HepG2 (cell line): ENCODE measurements at regions not wholly inside any gene's neighbourhood (a gene's known extent, or its start where the extent isn't known, plus 50 kb on each side); places are given as distances from the start of the nearest gene placed in this dataset.

Experiments
- ATAC-seq: fragments of 200-7000 bp; cut with Tn5 transposase; 3 replicates; pipeline ENCODE4 v1.9.1; 2020; ENCODE audit warnings: mild to moderate bottlenecking, moderate library complexity
- BruUV-seq: library from RNA; stranded (reverse); fragments of 400-500 nt; replicated peaks from 2 replicates; lab custom pipeline; 2021; lab: Mats Ljungman, UMichigan
- CTCF ChIA-PET: fragments of 300-600 bp; formaldehyde crosslinking; extraction: SDS; loops from one replicate; lab custom pipeline; 2021; ENCODE audit warnings: low total read pairs, inconsistent platforms, low intra/inter-chr PET ratio; lab: Yijun Ruan, JAX
- POLR2A ChIA-PET: fragments of 350-600 bp; sonication (Branson Sonifier 250); formaldehyde crosslinking; loops from one replicate; lab custom pipeline; 2020; ENCODE audit warnings: antibody characterized with exemption, inconsistent platforms; lab: Yijun Ruan, JAX
- DNase-seq: peaks from one replicate; pipeline ENCODE4 v3.0.0-alpha.2; 2015; ENCODE audit warnings: low spot score
- FAIRE-seq: peaks from 3 replicates; lab custom pipeline; 2011; peaks lifted over from hg19 to GRCh38; lab: Jason Lieb, UNC
- H2AFZ ChIP-seq: one replicate; pipeline ENCODE4 v1.6.1; 2011; ENCODE audit warnings: low read length, inconsistent platforms
- H3K27ac ChIP-seq: fragments of 300-600 bp; 3 replicates; pipeline ENCODE4 v1.8.0; 2011; ENCODE audit warnings: mixed run types, mild to moderate bottlenecking, mixed read lengths, low read length, inconsistent platforms; ENCODE audit not compliant: insufficient read depth; ENCODE audit errors: extremely low read length
- H3K27me3 ChIP-seq, 2 experiments: fragments of 200-600 bp in 1 of 2; 2 replicates in 1 of 2; 3 replicates in 1 of 2; pipeline versions ENCODE4 v1.6.0 to v1.8.0; 2011; ENCODE audit warnings: low read length in 2 of 2, mild to moderate bottlenecking in 2 of 2, moderate library complexity in 2 of 2, inconsistent platforms in 1 of 2; ENCODE audit not compliant: insufficient read depth in 2 of 2, control insufficient read depth in 1 of 2
- H3K36me3 ChIP-seq, 2 experiments: fragments of 200-600 bp in 1 of 2; replicated peaks in 1 of 2; 2 replicates in 1 of 2; 3 replicates in 1 of 2; pipeline versions ENCODE4 v1.5.1 to v1.8.0; 2011; ENCODE audit warnings: low read length in 2 of 2, inconsistent platforms in 1 of 2; ENCODE audit not compliant: insufficient read depth in 2 of 2, control insufficient read depth in 1 of 2
- H3K4me1 ChIP-seq: 2 replicates; pipeline ENCODE4 v1.5.1; 2012; ENCODE audit warnings: low read length, inconsistent platforms; ENCODE audit not compliant: insufficient read depth
- H3K4me2 ChIP-seq: 2 replicates; pipeline ENCODE4 v1.6.0; 2011; ENCODE audit warnings: low read depth, low read length, inconsistent platforms
- H3K4me3 ChIP-seq, 3 experiments: fragments of 200-600 bp in 1 of 3; sonication (generic), shearing (Covaris generic) in 1 of 3; replicated peaks in 1 of 3; 2 replicates each; pipeline ENCODE4 v1.5.1; 2011 to 2016; ENCODE audit warnings: low read length in 3 of 3, inconsistent platforms in 2 of 3, low read depth in 2 of 3, mild to moderate bottlenecking in 2 of 3, control low read depth in 1 of 3, mixed read lengths in 1 of 3; ENCODE audit not compliant: insufficient read depth in 1 of 3
- H3K79me2 ChIP-seq: one replicate; pipeline ENCODE4 v1.6.1; 2011; ENCODE audit warnings: low read length, inconsistent platforms; ENCODE audit not compliant: insufficient read depth
- H3K9ac ChIP-seq: 2 replicates; pipeline ENCODE4 v1.6.0; 2011; ENCODE audit warnings: mild to moderate bottlenecking, low read depth, low read length, inconsistent platforms; ENCODE audit not compliant: insufficient read depth
- H3K9me3 ChIP-seq: 2 replicates; pipeline ENCODE4 v1.5.1; 2012; ENCODE audit warnings: mild to moderate bottlenecking, low read length
- H4K20me1 ChIP-seq: 2 replicates; pipeline ENCODE4 v1.6.0; 2011; ENCODE audit warnings: inconsistent platforms, mild to moderate bottlenecking, low read length, moderate library complexity; ENCODE audit not compliant: insufficient read depth
- AHDC1 ChIP-seq: sonication (generic); formaldehyde crosslinking; IDR thresholded peaks from 2 replicates; pipeline ENCODE4 v1.5.1; 2020; ENCODE audit warnings: mild to moderate bottlenecking, missing genetic modification reagents, borderline replicate concordance
- ATF7-NPFF ChIP-seq: sonication (generic); formaldehyde crosslinking; IDR thresholded peaks from 2 replicates; pipeline ENCODE4 v1.8.1; 2023; ENCODE audit warnings: mild to moderate bottlenecking, low read depth, missing genetic modification reagents, moderate library complexity
- CENPBD1 ChIP-seq: sonication (generic); formaldehyde crosslinking; IDR thresholded peaks from 2 replicates; pipeline ENCODE4 v1.8.0; 2022; ENCODE audit warnings: missing genetic modification reagents, low read depth, mild to moderate bottlenecking, borderline replicate concordance
- HINFP ChIP-seq: sonication (generic); formaldehyde crosslinking; IDR thresholded peaks from 2 replicates; pipeline ENCODE4 v1.4.0; 2020; ENCODE audit warnings: low read depth, mild to moderate bottlenecking, missing genetic modification reagents
- RXRB ChIP-seq: IDR thresholded peaks from 2 replicates; pipeline ENCODE4 v1.6.1; 2016; ENCODE audit warnings: borderline replicate concordance, missing genetic modification reagents, missing compliant biosample characterization
- ZFP62 ChIP-seq: sonication (generic); formaldehyde crosslinking; IDR thresholded peaks from 2 replicates; pipeline ENCODE4 v1.4.0; 2020; ENCODE audit warnings: missing genetic modification reagents
- ZNF276 ChIP-seq: sonication (generic); formaldehyde crosslinking; IDR thresholded peaks from 2 replicates; pipeline ENCODE4 v1.4.0; 2020; ENCODE audit warnings: mild to moderate bottlenecking, low read depth, missing genetic modification reagents
- ZNF362 ChIP-seq: sonication (generic); formaldehyde crosslinking; IDR thresholded peaks from 2 replicates; pipeline ENCODE4 v1.4.0; 2020; ENCODE audit warnings: missing genetic modification reagents, mild to moderate bottlenecking, borderline replicate concordance
- ZNF710 ChIP-seq: sonication (generic); formaldehyde crosslinking; IDR thresholded peaks from 2 replicates; pipeline ENCODE4 v1.5.0; 2020; ENCODE audit warnings: mild to moderate bottlenecking, missing genetic modification reagents, borderline replicate concordance
- in situ Hi-C: cut with HindIII; loops from 2 replicates; pipeline ENCODE4 v1.10.0; 2017; ENCODE audit warnings: low pct_unique_long_range_greater_than_20kb; ENCODE audit not compliant: extremely low pct_ligation_motif_present
- intact Hi-C: fragments of 100-400 bp; cut with micrococcal nuclease; formaldehyde crosslinking; loops from one replicate; pipeline ENCODE4 v1.10.0; 2022; ENCODE audit not compliant: unreplicated experiment

- Histone ChIP-seq H3K4me1 (no peaks in the 10 kb centered on the region), H3K79me2 (no peaks in the 10 kb centered on the region), H3K27ac (no peak overlapping the region), H3K4me2 (no peak overlapping the region), H3K27me3 (no peaks in the 10 kb centered on the region; a peak in 1 of 5 replicates), H2AFZ (no peak overlapping the region), H3K4me3 (no peak overlapping the region), H3K36me3 (no peaks in the 10 kb centered on the region), H3K9me3 (no peaks in the 10 kb centered on the region), H3K9ac (no peak overlapping the region), H4K20me1 (no peaks in the 10 kb centered on the region)
- FAIRE-seq = no peak
- no peak for ATAC-seq
- DNase-seq = no peak
- BruUV-seq = no TSS peak
- in situ Hi-C loops (no loop called here), intact Hi-C loops (no loop called here)
- ChIA-PET CTCF (no interaction called here), POLR2A (no interaction called here)
- no peak for TF ChIP-seq ZNF710 (CRISPR knock-in tag)
- TF ChIP-seq ATF7-NPFF = no peak
- no peak for TF ChIP-seq HINFP
- TF ChIP-seq ZNF276 (CRISPR knock-in tag) = no peak
- no peak for TF ChIP-seq RXRB
- TF ChIP-seq ZFP62 (CRISPR knock-in tag) = no peak
- no peak for TF ChIP-seq AHDC1 (CRISPR knock-in tag)
- no peak for TF ChIP-seq CENPBD1 (CRISPR knock-in tag)
- no peak for TF ChIP-seq ZNF362 (CRISPR knock-in tag)
Measured at GRCh38 chr6:15864708-15865062, 201.9 kb upstream of the DTNBP1 start.
